Activated CD8-positive, alpha-beta T cell treated with anti-CD3 and anti-CD28 coated beads for 36 hours (primary cell): ENCODE measurements at regions not wholly inside any gene's neighbourhood (a gene's known extent, or its start where the extent isn't known, plus 50 kb on each side); places are given as distances from the start of the nearest gene placed in this dataset.
"Not testable (repeated sequence)": the region's sequence is repeated elsewhere in the genome, so short reads cannot be mapped to it uniquely, and the experiment has no call there.

ENCODE experiments used
- ATAC-seq: fragments of 200-7000 bp; cut with Tn5 transposase; one replicate; pipeline ENCODE4 v1.10.0; 2021; ENCODE audit warnings: mild to moderate bottlenecking, moderate library complexity
- CTCF ChIA-PET: fragments of 350-600 bp; sonication (Branson Sonifier 250); formaldehyde crosslinking; loops from one replicate; lab custom pipeline; 2021; ENCODE audit warnings: antibody characterized with exemption; lab: Charles Lee
- POLR2A ChIA-PET: fragments of 350-600 bp; sonication (Branson Sonifier 250); formaldehyde crosslinking; loops from one replicate; lab custom pipeline; 2021; ENCODE audit warnings: antibody characterized with exemption; lab: Charles Lee
- DNase-seq: peaks from one replicate; pipeline ENCODE4 v3.0.0-alpha.2; 2020
- H3K27ac Mint-ChIP-seq: one replicate; pipeline ENCODE4 v1.8.0; 2021; ENCODE audit warnings: mild to moderate bottlenecking, mixed read lengths
- H3K27me3 Mint-ChIP-seq: one replicate; pipeline ENCODE4 v1.8.0; 2021; ENCODE audit warnings: mixed read lengths
- H3K36me3 Mint-ChIP-seq: one replicate; pipeline ENCODE4 v1.8.0; 2021; ENCODE audit warnings: low read depth, mixed read lengths
- H3K4me1 Mint-ChIP-seq: one replicate; pipeline ENCODE4 v1.8.0; 2021; ENCODE audit warnings: low read depth, mixed read lengths
- H3K4me3 Mint-ChIP-seq: one replicate; pipeline ENCODE4 v1.8.0; 2021; ENCODE audit warnings: mild to moderate bottlenecking, moderate library complexity, mixed read lengths
- H3K9me3 Mint-ChIP-seq: one replicate; pipeline ENCODE4 v1.8.0; 2021; ENCODE audit warnings: mixed read lengths
- intact Hi-C: fragments of 100-400 bp; cut with micrococcal nuclease; formaldehyde crosslinking; loops from one replicate; pipeline ENCODE4 v1.10.0; 2022
- TF ChIP-seq, protein P1 (sequence below): fragments of 200-600 bp; IDR thresholded peaks from one replicate; pipeline ENCODE4 v1.8.0; 2022; ENCODE audit warnings: antibody characterized with exemption, mild to moderate bottlenecking

DNA sequence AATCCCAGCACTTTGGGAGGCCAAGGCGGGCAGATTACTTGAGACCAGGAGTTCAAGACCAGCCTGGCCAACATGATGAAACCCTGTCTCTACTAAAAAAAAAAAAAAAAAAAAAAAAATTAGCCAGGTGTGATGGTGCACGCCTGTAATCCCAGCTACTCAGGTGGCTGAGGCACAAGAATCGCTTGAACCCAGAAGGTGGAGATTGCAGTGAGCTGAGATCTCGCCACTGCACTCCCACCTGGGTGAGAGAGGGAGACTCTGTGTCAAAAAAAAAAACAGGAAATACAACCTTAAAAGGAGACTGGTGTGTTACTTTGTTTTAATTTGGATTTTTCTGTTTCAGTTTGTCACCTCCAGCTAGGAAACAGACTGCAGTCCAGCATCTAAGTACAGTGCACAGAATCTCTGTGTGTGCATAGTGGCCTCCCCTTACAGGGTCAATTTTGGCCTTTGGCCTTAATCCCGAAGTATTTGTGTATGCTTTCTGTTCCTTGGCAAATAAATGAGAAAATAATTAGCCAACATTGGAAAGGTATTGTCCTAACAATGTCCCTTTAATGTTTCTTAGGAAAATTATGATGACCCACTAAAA lies 266.1 kb downstream of the GOLGA6L6 start:
- H3K36me3 Mint-ChIP-seq, POLR2A ChIA-PET, ATAC-seq, intact Hi-C loops, H3K4me3 Mint-ChIP-seq, H3K27ac Mint-ChIP-seq, CTCF ChIA-PET, H3K27me3 Mint-ChIP-seq, H3K9me3 Mint-ChIP-seq, H3K4me1 Mint-ChIP-seq, DNase-seq: not testable (repeated sequence)

DNA sequence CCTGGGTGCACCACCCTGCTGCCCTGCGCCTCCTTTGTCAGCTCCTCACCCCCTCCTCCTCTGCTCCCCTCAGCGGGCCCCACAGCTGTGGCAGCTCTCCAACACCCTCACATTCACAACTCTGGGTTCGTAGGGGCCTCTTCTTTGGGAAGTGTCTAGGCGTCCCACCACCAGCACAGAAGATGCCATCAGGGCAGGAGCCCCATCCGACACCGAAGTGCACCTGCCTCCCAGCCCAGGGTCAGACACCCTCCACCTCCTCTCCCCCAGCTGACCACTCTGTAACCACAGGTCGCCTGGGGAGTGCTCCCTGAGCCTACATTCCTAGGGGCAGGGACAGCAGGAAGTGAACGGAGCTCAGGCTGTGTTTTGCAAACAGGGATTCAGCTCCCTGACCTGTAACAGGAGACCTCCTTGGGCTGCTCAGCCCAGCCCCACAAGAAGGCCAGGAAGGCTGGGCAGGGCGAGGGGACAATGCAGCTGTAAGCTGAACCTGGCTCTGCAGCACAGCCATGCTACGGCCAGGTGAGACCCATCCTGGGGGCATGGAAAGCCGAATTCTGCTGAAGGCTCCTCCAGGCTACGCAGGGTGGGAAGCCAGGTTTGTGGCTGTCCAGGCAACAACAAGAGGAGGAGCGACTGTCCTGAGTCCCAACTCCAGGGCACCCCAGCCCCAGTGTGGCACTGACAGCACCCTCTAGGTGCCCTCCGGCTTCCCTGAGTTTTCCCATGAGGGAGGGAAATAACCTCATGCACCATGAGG lies 269.0 kb downstream of the GOLGA6L6 start:
- no peak for DNase-seq

DNA sequence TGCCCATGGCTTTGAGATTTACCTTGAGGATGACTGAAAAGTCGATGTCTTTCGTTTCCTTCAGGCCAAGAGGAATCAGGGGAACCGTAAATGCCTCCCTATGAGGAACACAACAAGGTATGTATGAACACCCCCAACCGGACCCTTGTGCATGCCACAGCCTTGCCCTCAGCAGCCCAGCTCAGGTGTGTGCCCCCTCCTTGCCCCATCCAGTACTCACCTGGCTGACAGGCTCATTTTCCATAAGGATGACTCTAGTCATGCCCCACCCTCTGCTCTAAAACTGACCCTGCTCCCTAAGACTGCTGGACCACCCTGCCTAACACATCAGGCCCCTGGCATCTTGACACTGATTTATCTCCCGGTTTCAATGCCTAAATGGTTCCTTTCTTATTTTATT lies 270.0 kb downstream of the GOLGA6L6 start:
- H3K27ac Mint-ChIP-seq = no peak overlapping the region
- POLR2A ChIA-PET = no interaction called here
- no peaks in the 10 kb centered on the region for H3K36me3 Mint-ChIP-seq
- H3K4me3 Mint-ChIP-seq = no peak overlapping the region
- intact Hi-C loops = no loop called here
- no peaks in the 10 kb centered on the region for H3K27me3 Mint-ChIP-seq
- H3K4me1 Mint-ChIP-seq = no peaks in the 10 kb centered on the region
- TF ChIP-seq, protein P1, sequence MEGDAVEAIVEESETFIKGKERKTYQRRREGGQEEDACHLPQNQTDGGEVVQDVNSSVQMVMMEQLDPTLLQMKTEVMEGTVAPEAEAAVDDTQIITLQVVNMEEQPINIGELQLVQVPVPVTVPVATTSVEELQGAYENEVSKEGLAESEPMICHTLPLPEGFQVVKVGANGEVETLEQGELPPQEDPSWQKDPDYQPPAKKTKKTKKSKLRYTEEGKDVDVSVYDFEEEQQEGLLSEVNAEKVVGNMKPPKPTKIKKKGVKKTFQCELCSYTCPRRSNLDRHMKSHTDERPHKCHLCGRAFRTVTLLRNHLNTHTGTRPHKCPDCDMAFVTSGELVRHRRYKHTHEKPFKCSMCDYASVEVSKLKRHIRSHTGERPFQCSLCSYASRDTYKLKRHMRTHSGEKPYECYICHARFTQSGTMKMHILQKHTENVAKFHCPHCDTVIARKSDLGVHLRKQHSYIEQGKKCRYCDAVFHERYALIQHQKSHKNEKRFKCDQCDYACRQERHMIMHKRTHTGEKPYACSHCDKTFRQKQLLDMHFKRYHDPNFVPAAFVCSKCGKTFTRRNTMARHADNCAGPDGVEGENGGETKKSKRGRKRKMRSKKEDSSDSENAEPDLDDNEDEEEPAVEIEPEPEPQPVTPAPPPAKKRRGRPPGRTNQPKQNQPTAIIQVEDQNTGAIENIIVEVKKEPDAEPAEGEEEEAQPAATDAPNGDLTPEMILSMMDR = no peak
- DNase-seq (no peak), ATAC-seq (no peak)
- CTCF ChIA-PET = no interaction called here
- no peaks in the 10 kb centered on the region for H3K9me3 Mint-ChIP-seq

More for the DNA sequence above, 269.0 kb downstream of the GOLGA6L6 start:
- H3K27me3 Mint-ChIP-seq = no peaks in the 10 kb centered on the region
- H3K36me3 Mint-ChIP-seq = no peaks in the 10 kb centered on the region
- ChIA-PET POLR2A (no interaction called here), CTCF (no interaction called here)
- no peaks in the 10 kb centered on the region for H3K4me1 Mint-ChIP-seq
- H3K27ac Mint-ChIP-seq = no peak overlapping the region
- H3K4me3 Mint-ChIP-seq = no peak overlapping the region
- ATAC-seq = no peak
- intact Hi-C loops = no loop called here
- H3K9me3 Mint-ChIP-seq = no peaks in the 10 kb centered on the region
- TF ChIP-seq, protein P1 = no peak

DNA sequence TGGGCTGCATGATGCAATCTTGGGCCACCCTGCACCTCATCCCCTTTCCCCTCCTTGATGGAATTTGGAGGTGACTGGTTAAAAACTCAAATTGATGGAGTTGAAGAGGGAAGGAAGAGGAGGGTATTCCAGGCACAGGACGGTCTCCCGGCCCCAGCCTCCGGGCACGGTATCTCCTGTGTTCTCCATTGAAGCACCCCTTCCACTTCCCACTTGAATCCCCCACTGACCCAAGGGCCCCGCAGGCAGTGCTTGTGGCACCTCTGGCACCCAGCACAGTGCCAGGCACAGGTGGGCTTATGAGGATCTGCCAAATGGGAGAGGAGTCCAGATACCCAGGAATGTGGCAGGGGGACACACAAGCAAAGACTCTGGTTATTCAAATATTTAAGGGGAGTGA lies 271.6 kb downstream of the GOLGA6L6 start:
- ATAC-seq, H3K9me3 Mint-ChIP-seq, DNase-seq, H3K4me1 Mint-ChIP-seq, H3K4me3 Mint-ChIP-seq, CTCF ChIA-PET, H3K27me3 Mint-ChIP-seq, POLR2A ChIA-PET, H3K27ac Mint-ChIP-seq, H3K36me3 Mint-ChIP-seq, intact Hi-C loops: not testable (repeated sequence)

DNA sequence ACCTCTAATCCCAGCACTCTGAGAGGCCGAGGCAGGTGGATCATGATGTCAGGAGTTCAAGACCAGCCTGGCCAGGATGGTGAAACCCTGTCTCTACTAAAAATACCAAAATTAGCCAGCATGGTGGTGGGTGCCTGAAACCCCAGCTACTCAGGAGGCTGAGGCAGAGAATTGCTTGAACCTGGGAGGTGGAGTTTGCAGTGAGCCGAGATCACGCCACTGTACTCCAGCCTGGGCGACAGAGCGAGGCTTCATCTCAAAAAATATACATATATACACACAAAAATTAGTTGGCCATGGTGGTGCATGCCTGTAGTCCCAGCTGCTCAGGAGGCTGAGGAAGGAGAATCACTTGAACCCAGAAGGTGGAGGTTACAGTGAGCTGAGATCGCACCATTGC lies 273.6 kb downstream of the GOLGA6L6 start:
- H3K27ac Mint-ChIP-seq, CTCF ChIA-PET, POLR2A ChIA-PET, DNase-seq, H3K9me3 Mint-ChIP-seq, intact Hi-C loops, H3K27me3 Mint-ChIP-seq, H3K4me3 Mint-ChIP-seq, H3K4me1 Mint-ChIP-seq, H3K36me3 Mint-ChIP-seq, ATAC-seq: not testable (repeated sequence)

DNA sequence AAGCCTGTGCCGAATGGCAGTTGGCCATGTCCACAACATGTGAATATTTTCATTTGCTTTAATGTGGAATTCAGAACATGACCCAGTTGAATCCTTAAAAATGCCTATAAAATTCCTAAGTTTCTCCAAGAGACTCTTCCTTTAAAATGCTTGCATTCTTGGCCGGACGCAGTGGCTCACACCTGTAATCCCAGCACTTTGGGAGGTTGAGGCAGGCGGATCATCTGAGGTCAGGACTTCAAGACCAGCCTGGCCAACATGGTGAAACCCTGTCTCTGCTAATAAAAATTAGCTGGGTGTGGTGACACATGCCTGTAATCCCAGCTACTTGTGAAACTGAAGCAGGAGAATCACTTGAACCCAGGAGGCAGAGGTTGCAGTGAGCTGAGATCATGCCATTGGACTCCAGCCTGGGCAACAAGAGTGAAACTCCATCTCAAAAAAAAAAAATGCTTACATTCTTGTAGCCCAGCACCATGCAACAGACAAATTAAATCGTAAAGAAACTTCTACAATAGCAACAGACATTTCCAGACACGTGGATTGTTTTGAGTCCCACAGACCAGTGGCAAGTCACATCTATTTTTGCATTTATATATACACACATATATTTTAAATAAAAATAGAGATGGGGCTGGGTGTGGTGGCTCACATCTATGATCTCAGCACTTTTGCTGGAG lies 274.4 kb downstream of the GOLGA6L6 start:
- H3K27me3 Mint-ChIP-seq, H3K9me3 Mint-ChIP-seq, ATAC-seq, H3K27ac Mint-ChIP-seq, DNase-seq, H3K4me3 Mint-ChIP-seq, H3K4me1 Mint-ChIP-seq, CTCF ChIA-PET, POLR2A ChIA-PET, intact Hi-C loops, H3K36me3 Mint-ChIP-seq: not testable (repeated sequence)

DNA sequence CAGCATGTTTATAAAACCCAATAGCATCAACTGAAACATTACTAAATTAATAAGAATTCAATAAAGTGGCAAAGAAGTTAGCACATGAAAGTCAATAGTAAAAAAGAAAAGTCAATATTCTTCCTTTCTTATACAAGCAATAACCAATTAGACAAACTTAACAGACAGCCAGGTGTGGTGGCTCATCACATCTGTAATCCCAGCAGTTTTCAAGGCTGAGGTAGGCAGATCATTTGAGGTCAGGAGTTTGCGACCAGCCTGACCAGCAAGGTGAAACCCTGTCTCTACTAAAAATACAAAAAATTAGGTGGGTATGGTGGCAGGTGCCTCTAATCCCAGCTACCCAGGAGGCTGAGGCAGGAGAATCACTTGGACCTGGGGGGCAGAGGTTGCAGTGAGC lies 275.9 kb downstream of the GOLGA6L6 start:
- H3K4me3 Mint-ChIP-seq, H3K4me1 Mint-ChIP-seq, H3K9me3 Mint-ChIP-seq, DNase-seq, POLR2A ChIA-PET, CTCF ChIA-PET, intact Hi-C loops, ATAC-seq, H3K36me3 Mint-ChIP-seq, H3K27ac Mint-ChIP-seq, H3K27me3 Mint-ChIP-seq: not testable (repeated sequence)

DNA sequence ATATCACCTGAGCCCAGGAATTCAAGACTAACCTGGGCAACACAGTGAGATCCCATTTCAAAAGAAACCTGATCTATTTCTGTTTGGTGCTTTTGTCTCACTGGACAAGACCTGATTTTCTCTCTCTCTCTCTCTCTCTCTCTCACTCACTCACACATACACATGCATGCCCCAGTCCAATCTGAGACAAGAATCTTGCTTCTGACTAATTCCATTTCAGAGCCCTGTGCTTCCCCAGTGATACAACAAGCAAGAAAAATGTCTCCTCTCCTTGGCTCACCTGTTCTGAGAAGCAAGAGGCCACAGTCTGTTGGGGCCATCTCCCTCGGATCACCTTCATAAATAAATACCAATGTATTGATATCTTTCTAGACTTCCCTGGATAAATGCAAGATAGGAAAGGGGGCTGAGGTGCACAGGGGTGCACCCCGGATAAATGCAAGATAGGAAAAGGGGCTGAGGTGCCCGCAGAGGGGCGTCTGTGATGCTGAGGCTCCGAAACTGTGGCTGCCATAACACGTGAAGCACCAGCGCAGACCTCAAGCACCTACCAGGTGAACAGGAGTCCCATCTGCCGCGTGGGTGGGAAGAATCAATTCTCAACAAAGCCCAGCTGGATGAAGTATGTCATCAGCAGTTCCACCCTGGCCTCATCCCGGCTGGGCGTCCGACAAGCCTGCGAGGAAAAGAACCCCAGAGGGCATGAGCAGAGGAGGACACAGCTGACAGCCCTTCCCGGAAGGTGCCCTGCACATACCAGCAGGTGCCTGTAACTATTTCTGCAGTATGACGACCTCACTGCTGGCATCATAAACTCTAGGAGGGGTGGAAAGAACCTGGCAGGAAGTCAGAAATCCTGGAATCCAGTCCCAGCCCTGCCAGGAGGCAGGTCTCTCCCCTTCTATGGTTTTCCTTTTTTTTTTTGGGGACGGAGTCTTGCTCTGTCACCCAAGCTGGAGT lies 280.0 kb downstream of the GOLGA6L6 start:
- H3K4me3 Mint-ChIP-seq, H3K27me3 Mint-ChIP-seq, CTCF ChIA-PET, H3K9me3 Mint-ChIP-seq, ATAC-seq, H3K36me3 Mint-ChIP-seq, H3K27ac Mint-ChIP-seq, intact Hi-C loops, H3K4me1 Mint-ChIP-seq, DNase-seq, POLR2A ChIA-PET: not testable (repeated sequence)

DNA sequence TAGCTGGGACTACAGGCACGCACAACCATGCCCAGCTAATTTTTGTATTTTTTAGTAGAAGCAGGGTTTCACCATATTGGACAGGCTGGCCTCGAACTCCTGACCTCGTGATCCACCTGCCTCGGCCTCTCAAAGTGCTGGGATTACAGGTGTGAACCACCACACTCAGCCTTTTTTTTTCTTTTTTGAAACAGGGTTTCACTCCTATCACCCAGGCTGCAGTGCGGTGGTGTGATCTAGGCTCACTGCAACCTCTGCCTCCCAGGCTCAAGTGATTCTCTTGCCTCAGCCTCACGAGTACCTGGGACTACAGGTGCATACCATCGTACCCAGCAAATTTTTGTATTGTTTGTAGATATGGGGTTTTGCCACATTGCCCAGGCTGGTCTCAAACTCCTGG lies 280.9 kb downstream of the GOLGA6L6 start:
- ATAC-seq, POLR2A ChIA-PET, intact Hi-C loops, H3K27me3 Mint-ChIP-seq, H3K9me3 Mint-ChIP-seq, H3K36me3 Mint-ChIP-seq, H3K27ac Mint-ChIP-seq, H3K4me3 Mint-ChIP-seq, DNase-seq, H3K4me1 Mint-ChIP-seq: not testable (repeated sequence)
- CTCF ChIA-PET = interaction anchor here (0.7 kb wide), 1 partner anchor 33 kb away, joined by 4 read pairs; no protein-coding TSS in a partner anchor
